NCI-H1048 (cell line): ENCODE measurements at regions not wholly inside any gene's neighbourhood (a gene's known extent, or its start where the extent isn't known, plus 50 kb on each side); places are given as distances from the start of the nearest gene placed in this dataset.
A peak's percentile ranks its signal among the peaks of the same experiment; 100 is the strongest.
"Not testable (repeated sequence)": the region's sequence is repeated elsewhere in the genome, so short reads cannot be mapped to it uniquely, and the experiment has no call there.

Experiments
- DNase-seq: peaks from one replicate; lab custom pipeline; 2025; lab: John Stamatoyannopoulos, UW

DNA sequence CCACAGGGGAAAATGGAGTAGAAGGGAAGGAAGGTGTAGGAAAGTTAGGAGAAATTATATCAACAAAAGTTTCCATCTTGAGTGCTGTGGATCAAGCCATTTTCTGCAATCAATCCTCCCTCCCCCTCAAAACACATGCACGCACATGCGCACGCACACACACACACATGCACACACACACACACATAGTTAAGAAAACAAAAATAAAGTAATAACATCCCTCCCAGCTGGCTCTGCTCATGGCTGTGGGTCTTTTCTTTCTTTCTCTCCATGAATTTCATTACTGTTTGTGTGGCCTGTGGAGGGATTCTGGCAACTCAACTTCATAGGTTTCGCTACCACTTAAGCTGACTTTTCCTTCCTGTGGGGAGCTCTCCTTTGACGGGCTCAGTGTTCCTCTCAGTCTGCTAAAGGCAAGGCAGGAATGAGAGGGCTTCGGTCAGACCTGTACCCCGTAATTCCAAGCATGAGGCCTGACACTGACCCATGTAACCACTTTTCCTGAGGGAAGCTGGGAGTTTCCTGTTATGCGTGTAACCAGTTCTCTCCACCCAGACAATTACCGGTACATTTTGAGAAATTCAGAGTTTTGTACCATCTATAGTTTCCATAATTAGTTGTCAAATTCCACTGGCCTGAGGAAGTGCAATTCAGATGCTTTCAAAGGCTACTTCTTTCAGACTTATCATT lies 79.8 kb downstream of the ZNF92 start:
- DNase-seq = no peak

- DNase-seq = no peak
Measured at GRCh38 chr7:65454469-65454868, 80.8 kb downstream of the ZNF92 start.

DNA sequence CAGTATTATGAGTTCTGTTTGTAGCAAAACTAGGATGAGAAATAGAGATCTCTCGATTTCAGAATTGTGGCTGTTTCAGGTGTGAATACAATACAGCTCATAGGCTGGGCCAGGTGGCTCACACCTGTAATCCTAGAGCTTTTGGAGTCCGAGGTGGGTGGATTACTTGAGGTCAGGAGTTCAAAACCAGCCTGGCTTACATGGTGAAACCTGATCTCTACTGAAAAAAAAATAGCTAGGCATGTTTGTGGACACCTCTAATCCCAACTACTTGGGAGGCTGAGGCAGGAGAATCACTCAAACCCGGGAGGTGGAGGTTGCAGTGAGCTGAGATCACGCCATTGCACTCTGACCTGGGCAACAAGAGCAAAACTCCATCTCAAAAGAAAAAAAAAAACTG lies 81.4 kb downstream of the ZNF92 start:
- DNase-seq = not testable (repeated sequence)

GRCh38 chr7:65457705-65458104 lies 84.0 kb downstream of the ZNF92 start:
- DNase-seq = no peak

GRCh38 chr7:65459438-65459837 lies 85.8 kb downstream of the ZNF92 start:
- DNase-seq = no peak

DNA sequence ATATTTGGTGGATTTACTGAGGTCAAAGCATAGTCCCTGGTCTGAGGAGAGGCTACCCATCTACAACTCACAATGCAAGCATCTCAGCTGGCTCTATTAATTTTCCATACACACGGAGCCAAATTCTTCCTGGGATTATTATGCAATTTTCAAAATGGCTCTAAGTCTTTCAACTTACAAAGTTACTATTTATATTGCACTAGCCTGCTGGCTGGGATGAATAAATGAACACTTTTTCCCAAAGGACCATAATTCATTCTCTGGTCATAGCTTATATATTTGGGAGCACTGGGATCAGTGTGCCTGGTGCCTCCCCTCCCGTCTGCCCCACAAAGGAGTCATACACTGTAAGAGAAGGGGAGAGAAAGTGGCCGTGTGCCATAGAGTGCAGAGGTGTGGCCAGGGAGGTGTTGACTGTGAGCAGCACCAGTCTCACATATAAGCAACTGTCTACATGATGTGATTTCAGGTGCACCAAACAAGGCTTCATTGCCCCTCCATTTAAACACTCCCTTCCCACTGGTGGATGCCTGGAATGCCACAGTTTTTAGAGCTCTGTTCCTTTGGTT lies 88.6 kb downstream of the ZNF92 start:
- no peak for DNase-seq

DNA sequence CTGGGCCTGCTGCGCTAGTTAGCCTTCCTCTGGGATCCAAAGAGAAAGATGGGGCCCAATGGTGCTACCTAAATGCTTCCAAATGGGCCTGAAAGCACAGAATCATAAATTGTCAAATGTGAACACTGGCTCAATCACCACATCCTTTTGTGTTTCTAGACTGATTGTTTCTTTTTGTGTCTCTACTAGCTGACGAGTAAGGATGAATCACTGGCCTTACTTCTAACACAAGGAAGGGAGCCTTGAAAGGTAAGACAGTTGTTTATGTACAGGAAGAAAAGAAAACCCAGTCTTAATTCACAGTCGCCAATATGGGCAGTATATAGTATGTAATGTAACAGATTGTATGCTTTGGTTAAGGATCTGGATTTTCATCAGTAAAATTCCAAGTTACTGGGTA lies 89.5 kb downstream of the ZNF92 start:
- DNase-seq = no peak

- DNase-seq = not testable (repeated sequence)
Measured at GRCh38 chr7:65469919-65470558, 96.4 kb downstream of the ZNF92 start.

GRCh38 chr7:65471587-65471986 lies 97.9 kb downstream of the ZNF92 start:
- no peak for DNase-seq

GRCh38 chr7:65475040-65475726 lies 101.5 kb downstream of the ZNF92 start:
- DNase-seq = no peak

DNA sequence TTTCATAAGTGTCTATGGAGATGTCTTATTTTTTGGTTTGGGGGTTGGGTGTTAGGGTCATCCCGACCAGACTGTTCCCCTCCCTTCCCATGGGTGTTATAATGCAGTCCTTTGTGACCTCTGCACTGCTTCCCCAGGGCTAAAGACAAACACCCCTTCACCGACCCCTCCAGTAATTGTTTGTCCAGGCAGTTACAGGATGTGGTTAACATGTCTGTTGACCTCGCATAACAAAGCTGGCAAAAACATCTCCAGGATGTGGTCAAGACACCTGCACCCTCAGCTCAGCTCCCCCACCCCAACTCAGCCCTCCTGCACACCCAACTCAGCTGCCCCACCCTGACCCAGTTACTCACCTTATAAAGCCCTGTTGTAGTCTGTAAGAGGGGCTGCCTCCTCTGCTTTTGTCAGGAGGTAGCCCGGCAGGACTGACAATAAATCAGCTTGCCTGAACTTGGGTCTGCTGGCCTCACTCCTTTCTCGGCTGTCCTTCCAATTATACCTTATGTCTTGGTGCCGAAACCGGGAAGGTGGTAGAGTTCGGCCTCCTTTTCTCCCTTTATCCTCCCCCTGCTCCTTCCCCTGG lies 102.2 kb downstream of the ZNF92 start:
- no peak for DNase-seq

DNA sequence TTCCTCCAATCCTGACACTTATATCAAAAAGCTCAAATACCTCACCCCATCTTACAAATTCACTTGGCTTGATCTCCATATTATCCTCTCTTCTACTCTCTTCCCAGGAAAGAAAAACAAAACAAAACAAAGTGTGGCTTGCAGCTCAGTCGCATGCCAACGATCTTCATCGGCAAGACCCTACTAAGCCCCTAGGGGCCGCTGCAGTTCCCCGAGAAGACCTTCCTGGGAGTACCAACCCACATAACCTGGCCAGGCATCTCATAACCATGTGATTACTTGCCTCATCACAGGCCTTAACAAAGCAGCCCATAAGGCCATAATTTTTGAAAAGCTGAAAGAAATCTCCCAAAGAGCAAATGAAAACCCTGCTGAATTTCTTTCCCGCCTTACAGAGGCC lies 103.7 kb downstream of the ZNF92 start:
- DNase-seq = peak; percentile 57

DNA sequence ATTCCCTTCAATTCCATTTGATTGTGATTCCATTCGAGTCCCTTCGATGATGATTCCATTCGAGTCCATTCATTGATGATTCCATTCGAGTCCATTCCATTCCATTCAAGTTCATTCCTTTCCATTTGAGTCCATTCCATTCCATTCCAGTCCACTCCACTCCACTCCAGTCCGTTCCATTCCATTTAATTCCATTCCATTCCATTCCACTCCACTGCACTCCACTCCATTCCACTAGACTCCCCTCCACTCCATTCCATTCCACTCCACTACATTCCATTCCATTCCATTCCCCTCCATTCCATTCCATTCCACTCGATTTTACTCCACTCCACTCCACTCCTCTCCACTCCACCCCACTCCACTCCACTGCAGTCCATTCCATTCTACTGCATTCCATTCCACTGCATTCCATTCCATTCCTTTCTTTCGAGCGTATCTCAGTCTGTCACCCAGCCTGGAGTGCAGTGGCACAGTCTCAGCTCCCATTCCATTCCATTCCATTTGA lies 115.7 kb downstream of the ZNF92 start:
- no peak for DNase-seq

GRCh38 chr7:65496697-65497096 lies 123.0 kb downstream of the ZNF92 start:
- not testable (repeated sequence) for DNase-seq

DNA sequence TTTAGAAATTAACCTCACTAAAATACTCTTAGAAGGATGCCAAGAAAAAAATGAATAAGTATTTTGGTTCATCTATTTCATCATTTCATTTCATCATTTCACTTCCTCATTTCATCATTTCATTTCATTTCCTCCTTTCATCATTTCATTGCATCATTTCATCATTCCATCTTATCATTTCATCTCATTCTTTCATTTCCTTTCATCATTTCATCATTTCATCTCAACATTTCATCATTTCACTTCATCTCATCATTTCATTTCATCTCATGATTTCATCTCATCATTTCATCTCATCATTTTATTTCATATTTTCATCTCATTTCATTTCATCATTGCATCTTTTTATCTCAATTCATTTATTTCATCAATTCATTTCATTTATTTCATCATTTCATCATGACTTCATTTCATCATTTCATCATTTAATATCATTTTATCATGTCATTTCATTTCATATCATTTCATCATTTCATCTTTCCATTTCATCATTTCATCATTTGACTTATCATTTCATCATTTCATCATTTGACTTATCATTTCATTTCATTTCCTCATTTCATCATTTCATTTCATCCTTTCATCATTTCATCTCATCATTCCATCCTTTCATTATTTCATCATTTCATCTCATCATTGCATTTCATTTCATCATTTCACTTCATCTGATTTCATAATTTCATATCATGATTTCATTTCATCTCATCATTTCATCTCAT lies 129.9 kb downstream of the ZNF92 start:
- no peak for DNase-seq

DNA sequence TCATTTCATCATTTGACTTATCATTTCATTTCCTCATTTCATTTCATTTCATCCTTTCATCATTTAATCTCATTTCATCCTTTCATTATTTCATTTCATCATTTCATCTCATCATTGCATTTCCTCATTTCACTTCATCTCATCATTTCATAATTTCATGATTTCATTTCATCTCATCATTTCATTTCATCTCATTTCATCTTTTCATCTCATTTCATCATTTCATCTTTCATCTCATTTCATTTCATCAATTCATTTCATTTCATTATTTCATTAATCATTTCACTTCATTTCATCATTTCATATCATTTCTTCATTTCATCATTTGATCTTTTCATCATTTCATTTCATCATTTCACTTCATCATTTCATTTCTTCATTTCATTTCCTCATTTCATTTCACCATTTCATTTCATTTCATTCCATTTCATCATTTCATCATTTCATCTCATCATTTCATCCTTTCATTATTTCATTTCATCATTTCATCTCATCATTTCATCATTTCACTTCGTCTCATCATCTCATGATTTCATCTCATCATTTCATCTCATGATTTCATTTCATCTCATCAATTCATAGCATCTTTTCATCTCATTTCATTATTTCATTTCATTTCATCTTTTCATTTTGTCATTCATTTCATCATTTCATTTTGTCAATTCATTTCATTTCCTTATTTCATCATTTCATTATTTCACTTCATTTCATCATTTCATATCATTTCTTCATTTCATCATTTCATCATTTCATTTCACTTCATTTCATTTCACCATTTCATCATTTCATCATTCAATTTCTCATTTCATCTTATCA lies 131.1 kb downstream of the ZNF92 start:
- not testable (repeated sequence) for DNase-seq

GRCh38 chr7:65505320-65505633 lies 131.6 kb downstream of the ZNF92 start:
- DNase-seq = not testable (repeated sequence)

DNA sequence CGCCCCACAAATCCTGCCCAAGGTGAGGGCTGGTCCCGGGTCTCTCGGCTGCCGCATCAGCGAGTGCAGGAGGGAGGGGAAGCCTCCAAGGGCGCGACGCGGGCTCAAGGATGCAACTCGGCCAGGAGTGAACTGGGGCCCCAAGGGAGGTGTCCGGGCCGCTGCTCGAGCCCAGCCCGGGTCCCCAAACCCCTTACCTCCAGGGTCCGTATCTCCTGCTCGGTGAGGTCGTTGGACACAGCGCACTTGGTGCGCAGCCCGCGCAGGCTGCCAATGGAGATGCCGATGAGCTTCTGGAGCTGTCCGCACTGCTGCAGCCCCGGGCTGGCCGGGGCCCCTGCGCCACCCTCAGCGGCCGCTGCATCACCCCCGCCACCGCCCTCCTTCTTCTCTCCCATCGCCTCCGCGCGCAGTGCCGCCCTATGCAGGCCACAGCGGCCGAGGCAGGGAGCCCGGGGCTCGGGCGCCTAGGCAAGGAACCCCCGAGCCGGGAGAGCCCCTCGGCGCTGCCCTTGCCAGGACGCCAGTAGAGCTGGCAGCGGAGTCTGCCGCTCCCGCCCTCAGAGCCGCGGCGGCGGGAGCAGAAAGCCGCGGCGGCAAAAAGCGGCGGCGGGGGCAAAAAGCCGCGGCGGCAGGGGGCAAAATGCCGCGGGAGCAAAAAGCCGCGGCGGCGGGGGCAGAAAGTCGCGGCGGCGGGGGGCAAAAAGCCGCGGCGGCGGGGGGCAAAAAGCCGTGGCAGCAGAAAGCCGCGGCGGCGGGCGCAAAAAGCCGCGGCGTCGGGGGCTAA lies 135.1 kb downstream of the ZNF92 start:
- not testable (repeated sequence) for DNase-seq

DNA sequence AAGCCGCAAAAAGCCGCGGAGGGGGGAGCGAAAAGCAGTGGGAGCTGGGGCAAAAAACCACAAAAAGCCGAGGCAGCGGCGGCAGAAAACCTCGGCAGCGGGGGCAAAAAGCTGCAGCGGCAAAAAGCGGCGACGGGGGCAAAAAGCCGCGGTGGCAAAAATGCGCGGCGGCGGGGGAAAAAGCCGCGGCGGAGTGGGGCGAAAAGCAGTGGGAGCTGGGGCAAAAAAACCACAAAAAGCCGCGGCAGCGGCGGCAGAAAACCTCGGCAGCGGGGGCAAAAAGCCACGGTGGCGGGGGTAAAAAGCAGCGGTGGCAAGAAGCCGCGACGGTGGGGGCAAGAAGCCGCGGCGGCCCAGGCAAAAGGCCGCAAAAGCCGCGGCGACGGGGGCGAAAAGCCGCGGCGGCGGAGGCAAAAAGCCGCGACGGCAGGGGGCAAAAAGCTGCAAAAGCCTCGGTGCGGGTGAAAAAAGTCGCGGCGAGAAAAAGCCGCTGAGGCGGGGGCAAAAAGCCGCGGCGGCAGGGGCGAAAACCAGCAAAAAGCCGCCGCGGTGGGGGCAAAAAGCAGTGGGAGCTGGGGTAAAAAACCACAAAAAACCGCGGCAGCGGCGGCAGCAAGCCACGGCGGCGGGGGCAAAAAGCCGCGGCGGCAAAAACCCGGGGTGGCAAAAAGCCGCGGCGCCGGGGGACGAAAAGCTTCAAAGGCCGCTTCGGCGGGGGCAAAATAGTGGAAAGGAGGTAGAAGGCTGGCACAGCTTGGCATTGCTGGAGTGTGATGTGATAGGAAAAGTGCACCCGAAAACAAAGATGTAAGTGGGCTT lies 135.9 kb downstream of the ZNF92 start:
- no peak for DNase-seq
